CD4-positive, alpha-beta T cell treated with Interleukin-17A for 1 hour (primary cell): ENCODE measurements at regions not wholly inside any gene's neighbourhood (a gene's known extent, or its start where the extent isn't known, plus 50 kb on each side); places are given as distances from the start of the nearest gene placed in this dataset.
"Not testable (repeated sequence)": the region's sequence is repeated elsewhere in the genome, so short reads cannot be mapped to it uniquely, and the experiment has no call there.

Experiments
- DNase-seq: peaks from one replicate; pipeline ENCODE4 v3.0.0-alpha.2; 2020

GRCh38 chr1:173257805-173258204 is 50.7 kb upstream of the TNFSF4 start:
- no peak for DNase-seq

DNA sequence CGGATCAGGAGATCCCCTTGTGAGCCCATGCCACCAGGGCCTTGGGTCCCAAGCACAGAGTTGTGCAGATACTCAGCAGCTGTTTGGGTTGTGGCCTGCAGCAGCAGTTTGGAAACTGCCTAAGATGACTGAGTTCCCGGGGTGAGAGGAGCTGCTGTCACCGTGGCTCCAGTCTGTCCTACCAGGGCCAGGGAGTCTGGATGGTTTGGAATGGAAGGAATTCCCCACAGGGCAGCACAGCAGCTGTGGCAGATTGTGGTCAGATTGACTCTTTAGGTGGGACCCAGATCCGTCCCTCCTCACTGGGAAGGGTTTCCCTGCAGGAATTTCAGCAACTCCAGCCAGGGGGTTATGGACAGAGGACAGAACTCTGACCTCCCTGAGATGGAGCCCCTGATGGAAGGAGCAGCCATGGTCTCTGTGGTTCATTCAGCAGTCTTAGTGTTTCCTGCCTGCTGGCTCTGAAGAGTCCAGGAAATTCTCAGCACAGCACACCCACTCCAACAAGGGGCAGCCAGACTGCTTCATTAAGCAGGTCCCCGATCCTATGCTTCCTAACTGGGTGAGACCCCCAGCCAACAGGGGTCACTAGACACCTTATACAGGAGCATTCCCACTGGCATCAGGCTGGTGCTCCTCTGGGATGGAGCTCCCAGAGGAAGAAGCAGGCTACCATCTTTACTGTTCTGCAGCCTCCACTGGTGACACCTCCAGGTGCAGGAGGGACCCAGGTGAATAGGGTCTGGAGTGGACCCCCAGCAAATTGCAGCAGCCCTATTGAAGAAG is 51.5 kb upstream of the TNFSF4 start:
- no peak for DNase-seq

DNA sequence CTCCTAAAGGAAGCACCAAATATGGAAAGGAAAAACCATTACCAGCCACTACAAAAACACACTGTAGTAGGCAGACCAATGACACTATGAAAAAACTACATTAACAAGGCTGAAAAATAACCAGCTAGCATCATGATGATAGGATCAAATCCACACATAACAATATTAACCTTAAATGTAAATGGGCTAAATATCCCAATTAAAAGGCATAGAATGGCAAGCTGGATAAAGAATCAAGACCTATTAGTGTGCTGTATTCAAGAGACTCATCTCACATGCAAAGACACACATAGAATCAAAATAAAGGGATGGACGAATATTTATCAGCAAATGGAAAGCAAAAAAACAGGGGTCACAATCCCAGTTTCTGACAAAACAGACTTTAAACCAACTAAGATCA is 53.2 kb upstream of the TNFSF4 start:
- not testable (repeated sequence) for DNase-seq

DNA sequence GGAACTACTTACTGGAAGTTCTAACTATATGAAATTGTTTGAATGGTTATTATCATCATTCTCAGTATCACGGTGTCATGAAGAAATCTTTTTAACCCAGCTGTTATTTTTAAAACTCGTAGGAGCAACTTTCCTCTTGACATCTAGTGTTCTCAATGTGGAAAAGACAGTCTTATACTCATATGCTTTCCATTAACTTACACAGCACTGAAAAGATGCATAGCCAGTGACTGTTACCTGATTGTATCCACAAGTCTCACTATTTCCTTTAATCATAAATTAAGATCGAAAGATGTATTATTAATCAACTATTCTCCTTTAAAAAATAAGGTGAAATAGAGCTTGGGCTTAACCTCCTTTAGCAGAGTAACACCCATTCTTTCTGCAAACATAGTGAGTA is 59.7 kb upstream of the TNFSF4 start:
- DNase-seq = no peak

DNA sequence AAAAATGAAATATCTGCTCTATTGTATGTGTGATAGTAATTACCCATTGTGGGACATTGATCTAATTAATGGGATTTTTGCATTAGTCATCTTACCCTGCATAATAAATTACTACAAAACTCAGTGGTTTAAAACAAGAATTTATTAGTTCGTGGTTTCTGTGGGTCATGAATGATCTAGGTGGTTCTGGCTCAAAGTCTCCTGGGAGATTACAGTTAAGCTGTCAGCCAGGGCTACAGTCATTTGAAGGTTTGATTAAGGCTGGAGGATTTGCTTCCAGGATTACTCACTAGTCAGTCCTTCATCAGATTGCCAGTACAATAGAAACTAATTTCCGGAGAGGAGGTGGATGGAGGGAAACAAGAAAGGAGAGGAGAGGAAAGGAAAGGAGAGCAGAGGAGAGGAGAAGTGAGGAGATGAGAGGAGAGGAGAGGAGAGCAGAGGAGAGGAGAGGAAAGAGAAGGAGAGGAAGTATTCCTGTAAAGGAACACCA is 60.4 kb upstream of the TNFSF4 start:
- DNase-seq = no peak

DNA sequence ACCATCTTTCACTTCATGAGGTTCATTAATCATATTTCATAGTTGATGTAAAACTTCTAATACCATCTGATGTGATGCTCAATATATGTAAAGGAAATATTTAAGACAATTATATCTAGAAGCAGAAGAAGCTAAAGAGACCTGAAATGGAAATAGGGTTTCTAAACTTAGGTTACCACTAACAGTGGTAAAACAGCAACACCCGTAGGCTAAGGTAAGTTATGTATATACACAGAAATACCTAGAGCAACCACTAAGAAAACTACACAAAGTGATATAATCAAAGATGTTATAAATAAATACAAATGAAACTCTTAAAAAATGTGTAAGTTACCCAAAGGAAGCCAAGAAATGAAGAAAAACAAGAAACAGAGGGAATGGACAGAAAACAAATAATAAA is 61.1 kb upstream of the TNFSF4 start:
- DNase-seq = no peak

- no peak for DNase-seq
Measured at GRCh38 chr1:173268786-173269277, 61.7 kb upstream of the TNFSF4 start.

GRCh38 chr1:173269490-173270230 is 62.5 kb upstream of the TNFSF4 start:
- DNase-seq = no peak

- no peak for DNase-seq
Measured at GRCh38 chr1:173270243-173270642, 63.1 kb upstream of the TNFSF4 start.

GRCh38 chr1:173271021-173271420 is 63.9 kb upstream of the TNFSF4 start:
- not testable (repeated sequence) for DNase-seq

GRCh38 chr1:173275496-173275895 is 68.4 kb upstream of the TNFSF4 start:
- no peak for DNase-seq

- DNase-seq = no peak
Measured at GRCh38 chr1:173276922-173277800, 70.0 kb upstream of the TNFSF4 start.

DNA sequence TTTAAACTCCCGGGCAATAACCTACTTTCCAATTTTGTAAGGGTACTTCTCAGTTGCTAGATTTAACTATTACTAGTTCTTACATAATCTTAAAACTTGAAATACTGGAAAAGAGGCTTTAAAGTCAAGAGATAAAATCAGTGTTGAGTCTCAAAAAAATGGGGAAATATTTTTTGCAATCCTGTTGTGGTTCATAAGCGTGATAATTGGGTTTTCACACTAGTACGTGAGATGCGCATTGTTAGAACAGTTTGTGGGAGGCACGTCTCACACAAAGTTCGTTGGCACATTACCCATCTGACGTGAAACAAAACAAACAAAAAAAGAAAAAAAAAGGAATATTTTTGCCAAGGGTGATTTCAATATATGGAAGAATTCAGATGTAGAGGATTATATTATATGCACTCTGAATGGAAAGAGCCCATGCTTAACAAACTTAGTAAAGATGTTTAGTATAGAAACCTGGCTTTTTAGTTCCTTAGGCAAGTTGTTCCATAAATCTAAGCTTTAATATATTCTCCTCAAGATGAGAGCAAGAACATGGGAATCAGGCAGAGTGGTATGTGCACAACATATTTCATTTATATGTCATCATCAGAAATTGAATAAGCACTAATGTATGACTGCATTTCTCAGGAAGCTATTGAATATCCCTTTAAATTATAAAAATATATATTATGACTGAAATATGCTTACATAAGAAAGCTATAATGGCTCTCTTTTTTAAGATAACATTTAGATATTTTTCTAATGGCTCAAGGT is 73.9 kb upstream of the TNFSF4 start:
- no peak for DNase-seq

GRCh38 chr1:173285048-173285447 is 77.9 kb upstream of the TNFSF4 start:
- DNase-seq = no peak

DNA sequence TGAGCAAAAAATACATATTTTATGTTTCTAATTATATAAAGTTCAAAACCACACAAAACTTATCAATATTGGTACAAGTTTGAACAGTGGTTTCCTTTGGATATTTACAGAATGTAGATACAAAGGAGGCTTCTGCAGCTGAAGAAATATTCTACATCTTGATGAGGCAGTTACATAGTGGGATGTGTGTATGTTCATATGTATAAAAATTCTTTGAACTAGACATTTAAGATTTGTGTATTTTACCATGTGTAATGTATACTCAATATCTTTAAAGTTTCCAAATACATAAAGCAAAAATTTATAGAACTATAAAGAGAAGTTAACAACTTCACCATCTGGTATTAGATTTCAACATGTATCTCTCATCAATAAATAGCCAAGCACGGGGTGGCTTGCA is 80.7 kb upstream of the TNFSF4 start:
- no peak for DNase-seq

DNA sequence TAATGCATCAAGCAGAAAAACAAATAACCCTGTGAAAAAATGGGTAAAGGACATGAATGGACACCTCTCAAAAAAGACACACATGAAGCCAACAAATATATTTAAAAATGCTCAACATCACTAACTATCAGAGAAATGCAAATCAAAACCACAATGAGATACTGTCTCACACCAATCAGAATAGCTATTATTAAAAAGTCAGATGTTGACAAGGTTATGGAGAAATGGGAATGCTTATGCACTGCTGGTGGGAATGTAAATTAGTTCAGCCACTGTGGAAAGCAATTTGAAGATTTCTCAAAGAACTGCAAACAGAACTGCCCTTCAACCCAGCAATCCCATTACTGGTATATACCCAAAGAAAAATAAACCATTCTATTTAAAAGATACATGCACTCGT is 86.6 kb upstream of the TNFSF4 start:
- DNase-seq = no peak

DNA sequence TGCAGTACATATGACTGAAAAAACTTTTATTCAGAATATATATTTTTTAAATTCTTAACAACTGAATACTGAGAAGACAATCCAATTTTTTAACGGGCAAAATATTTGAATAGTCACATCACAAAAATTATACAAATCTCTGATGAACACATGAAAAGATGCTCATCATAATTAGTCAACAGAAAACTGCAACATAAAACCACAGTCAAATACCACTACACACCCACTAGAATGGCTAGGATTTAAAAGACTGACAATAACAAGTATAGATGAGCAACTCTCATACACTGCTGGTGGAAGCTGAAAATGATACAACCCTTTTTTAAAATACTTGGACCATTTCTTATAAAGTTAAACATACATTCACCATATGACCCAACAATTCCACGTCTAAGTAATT is 87.7 kb upstream of the TNFSF4 start:
- DNase-seq = no peak

GRCh38 chr1:173295391-173295790 is 88.3 kb upstream of the TNFSF4 start:
- DNase-seq = no peak

DNA sequence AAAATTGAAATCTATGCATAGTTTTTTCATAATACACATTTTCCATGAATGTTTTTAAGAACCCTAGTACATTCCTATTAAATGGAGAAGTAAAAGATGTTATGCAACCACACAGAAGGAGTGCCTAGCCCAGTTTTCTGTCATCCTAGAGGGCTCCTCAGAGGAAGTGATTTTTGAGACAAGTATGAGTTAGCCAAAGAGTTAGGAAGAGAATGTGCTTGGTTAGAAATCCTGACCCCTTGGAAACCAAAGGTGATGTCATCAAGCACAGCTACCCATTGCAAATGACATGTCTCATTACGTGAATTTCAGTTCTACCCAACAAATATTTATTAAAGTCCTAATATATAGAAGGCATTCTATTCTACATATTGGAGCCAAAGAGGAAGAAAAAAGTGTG is 88.9 kb upstream of the TNFSF4 start:
- no peak for DNase-seq

DNA sequence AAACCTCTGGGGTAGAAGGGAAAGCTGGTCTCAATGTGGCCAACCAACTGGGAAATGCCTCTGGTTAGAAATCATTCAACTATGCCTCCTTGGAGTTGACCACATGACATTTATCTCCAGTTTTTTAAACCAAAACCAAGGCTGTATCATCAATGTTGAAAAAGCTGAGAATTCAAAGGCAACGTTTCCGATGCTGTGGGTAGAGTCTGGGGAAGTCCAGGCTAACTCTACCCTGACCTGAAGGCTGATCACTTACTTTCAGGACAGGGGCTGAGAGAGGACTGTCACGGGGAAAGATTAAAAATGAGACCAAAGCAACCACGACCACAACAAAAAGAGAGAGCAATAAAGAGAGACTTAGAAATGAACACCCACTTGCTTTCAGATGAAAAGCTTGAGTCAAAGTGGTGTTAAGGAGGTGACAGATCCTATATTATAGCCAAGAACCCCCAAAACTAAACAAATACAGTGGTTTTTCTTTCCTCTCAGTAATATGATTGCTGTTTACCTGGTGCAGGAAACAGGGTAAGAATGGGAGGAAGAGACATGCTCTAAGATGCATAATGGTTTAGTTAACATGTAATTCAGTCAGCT is 90.8 kb upstream of the TNFSF4 start:
- peak; percentile 2 for DNase-seq

GRCh38 chr1:173300061-173301044 is 93.2 kb upstream of the TNFSF4 start:
- DNase-seq = no peak
